Stimulated activated naive CD8-positive, alpha-beta T cell treated with anti-CD3 and anti-CD28 coated beads, Interleukin-15, Interleukin-2, amounts not matched to agents 100 U/mL and 50 U/mL, for 24 hours (primary cell): ENCODE measurements at regions not wholly inside any gene's neighbourhood (a gene's known extent, or its start where the extent isn't known, plus 50 kb on each side); places are given as distances from the start of the nearest gene placed in this dataset.

Experiments used
- ATAC-seq: fragments of 150-1000 bp; cut with Tn5 transposase; one replicate; pipeline ENCODE4 v1.10.0; 2021
- DNase-seq: peaks from one replicate; pipeline ENCODE4 v3.0.0; 2021

DNA sequence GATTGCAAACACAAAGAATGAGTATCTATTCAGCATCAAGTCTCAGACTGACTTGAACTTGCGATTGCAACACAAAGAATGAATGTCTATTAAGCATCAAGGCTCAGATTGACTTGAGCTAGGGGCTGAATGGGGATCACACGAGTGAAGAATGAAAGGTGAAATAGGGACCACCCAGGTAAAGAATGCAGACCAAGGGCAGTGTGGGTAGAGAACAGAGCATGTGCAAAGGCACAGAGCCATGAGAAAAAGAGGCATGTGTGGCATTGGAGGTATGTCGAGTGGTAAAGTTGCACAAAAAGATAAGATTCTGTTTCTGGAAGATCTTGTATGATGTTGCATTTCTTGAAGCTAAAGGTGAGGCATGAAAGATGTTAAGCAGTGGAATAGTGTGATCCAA lies 119.4 kb upstream of the GPR149 start:
- ATAC-seq, result no peak

DNA sequence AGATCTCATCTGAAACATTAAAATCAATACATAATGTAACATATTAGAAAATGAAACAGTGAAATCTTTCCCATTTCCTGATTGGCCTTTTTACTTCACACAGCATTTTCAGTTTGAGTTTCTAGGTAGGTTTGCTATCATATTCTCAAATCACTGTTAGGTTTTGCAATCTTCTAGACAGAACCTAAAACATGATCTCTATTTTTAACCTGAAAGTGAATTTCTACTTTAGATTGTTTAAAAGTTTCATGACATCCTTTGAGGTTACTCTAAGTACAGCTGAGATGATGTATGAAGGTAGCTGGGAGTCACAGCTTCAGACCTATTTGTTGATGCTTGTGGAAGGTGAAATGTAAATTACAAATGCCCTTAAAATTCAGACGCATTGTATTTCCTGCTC lies 118.4 kb upstream of the GPR149 start:
- DNase-seq, result no peak
- no peak for ATAC-seq

More for the DNA sequence above, 119.4 kb upstream of the GPR149 start:
- no peak for DNase-seq

DNA sequence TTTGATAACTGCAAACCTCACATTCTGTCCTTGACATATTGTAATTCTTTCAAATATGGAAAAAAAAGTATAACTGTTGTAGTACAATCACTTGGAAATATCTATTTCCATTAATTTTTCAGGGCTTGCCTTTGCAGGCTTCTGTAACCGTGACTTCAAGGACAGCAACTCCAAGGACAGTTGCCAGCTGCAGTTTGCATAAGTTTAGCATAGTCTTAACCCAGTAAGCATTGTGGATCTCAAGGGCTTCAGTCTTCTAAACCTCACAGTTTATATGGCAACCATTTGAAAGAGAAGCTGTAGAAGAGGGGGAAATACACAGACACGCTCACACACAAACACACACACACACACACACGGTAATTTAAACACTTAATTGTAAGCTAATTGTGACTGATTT lies 112.8 kb upstream of the GPR149 start:
- no peak for ATAC-seq
- no peak for DNase-seq

- ATAC-seq, result no peak
- DNase-seq, result no peak
Measured at GRCh38 chr3:154540950-154541604, 111.1 kb upstream of the GPR149 start.

- DNase-seq, result no peak
- no peak for ATAC-seq
Measured at GRCh38 chr3:154538566-154539360, 108.8 kb upstream of the GPR149 start.

DNA sequence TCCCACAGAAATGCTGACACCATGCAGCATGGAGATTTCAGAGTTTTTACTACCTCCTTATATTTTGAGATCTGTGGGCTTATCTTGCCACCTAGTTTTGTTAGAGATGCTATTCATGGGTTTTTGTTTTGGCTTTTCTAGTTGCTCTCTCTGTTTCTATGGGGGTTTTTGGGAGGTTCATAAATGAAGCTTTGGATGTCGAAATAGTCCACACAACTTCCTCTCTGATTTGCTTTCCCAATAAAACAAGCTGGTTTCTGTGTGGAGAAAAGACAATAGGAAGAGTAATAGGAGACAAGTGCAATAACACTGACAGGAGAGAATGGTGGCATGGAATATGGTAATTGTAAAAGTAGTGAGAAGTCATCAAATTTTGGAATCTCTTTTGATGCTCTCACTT lies 106.8 kb upstream of the GPR149 start:
- DNase-seq, result no peak
- no peak for ATAC-seq

GRCh38 chr3:154522036-154522602 lies 92.1 kb upstream of the GPR149 start:
- no peak for ATAC-seq
- no peak for DNase-seq

- no peak for DNase-seq
- ATAC-seq, result no peak
Measured at GRCh38 chr3:154517404-154517803, 87.4 kb upstream of the GPR149 start.

DNA sequence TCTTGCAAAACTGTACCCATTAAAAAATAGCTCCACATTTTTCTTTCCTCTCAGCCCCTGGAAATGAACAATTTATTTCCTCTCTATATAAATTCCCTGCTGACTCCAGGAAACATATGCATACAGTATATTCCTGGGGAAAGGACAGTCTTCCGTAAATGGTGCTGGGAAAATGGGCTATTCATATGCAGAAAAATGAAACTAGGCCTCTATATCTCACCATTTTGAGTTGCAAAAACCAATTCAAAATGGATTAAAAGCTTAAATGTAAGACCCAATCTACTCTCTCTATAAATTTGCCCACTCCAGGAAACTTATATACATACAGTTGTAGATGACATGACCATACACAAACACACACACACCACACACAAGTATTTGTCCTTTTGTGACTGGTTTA lies 85.9 kb upstream of the GPR149 start:
- ATAC-seq (no peak), DNase-seq (no peak)

DNA sequence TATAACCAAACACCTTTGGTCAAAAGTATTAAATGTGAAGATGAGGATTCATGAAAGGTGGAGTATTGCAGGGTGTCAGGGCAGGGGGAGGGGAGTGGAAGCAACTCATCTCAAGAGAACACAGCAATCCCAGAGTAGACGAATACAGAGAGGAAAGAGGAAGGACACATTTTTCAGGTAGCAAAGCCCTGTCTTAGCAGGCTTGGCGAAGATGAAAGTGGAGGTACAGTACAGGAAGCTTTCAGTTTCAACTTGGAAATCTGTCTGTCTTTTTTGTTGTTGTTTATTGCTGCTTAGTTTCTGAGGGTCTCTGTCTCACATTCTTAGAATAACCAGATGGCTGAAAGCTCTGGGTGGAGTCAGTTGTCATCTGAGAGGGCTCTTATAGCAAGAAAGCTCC lies 80.8 kb upstream of the GPR149 start:
- ATAC-seq (no peak), DNase-seq (no peak)

GRCh38 chr3:154507727-154508126 lies 77.7 kb upstream of the GPR149 start:
- DNase-seq (no peak), ATAC-seq (no peak)

- DNase-seq (no peak), ATAC-seq (no peak)
Measured at GRCh38 chr3:154496978-154497377, 67.0 kb upstream of the GPR149 start.

DNA sequence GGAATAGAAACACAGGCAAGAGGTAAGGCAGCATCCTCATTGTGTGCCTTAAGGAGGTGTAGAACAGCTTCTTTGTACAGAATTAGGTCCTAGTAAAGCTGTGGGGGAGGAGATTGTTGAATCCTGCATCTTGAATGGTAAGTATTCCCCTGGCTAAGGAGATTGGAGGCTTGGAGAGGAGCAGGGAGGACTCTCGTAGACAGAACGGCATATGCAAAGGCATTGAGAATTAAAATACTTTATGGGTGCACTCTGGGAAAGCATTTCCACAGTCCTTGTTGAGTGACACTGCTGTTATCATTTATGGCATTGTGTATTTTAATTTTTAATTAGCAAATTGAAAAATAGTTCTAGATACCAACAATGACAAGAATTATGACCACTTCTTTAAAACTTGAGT lies 66.5 kb upstream of the GPR149 start:
- ATAC-seq (no peak), DNase-seq (no peak)

GRCh38 chr3:154486949-154487348 lies 57.0 kb upstream of the GPR149 start:
- ATAC-seq (no peak), DNase-seq (no peak)

- ATAC-seq, result no peak
Measured at GRCh38 chr3:154482507-154482906, 52.5 kb upstream of the GPR149 start.

DNA sequence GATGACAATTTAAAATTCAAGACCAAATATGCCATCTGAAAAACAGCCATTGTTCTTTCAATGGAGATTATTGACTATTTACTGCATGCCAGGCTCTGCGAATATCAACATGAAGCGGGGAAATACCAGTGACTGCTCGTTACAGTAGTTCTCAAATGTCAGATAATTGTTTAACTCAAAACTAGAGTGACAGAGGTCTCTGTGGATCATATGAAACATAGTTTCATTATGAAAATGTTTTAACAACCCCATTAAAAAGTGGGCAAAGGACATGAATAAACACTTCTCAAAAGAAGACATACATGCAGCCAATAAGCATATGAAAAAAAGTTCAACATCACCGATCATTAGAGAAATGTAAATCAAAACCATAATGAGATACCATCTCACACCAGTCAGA lies 50.0 kb upstream of the GPR149 start:
- ATAC-seq, result no peak
- DNase-seq, result no peak

More at GRCh38 chr3:154482507-154482906, 52.5 kb upstream of the GPR149 start:
- DNase-seq, result no peak
